B cell (primary cell): ENCODE measurements at regions not wholly inside any gene's neighbourhood (a gene's known extent, or its start where the extent isn't known, plus 50 kb on each side); places are given as distances from the start of the nearest gene placed in this dataset.

Experiments used
- ATAC-seq: fragments of 200-7000 bp; cut with Tn5 transposase; one replicate; pipeline ENCODE4 v1.10.0; 2021; ENCODE audit warnings: low read depth, mild to moderate bottlenecking, moderate number of reproducible peaks, moderate library complexity
- CTCF ChIA-PET: fragments of 350-600 bp; sonication (Branson Sonifier 250); formaldehyde crosslinking; loops from one replicate; lab custom pipeline; 2021; ENCODE audit warnings: antibody characterized with exemption, inconsistent platforms; lab: Charles Lee
- POLR2A ChIA-PET: fragments of 350-600 bp; sonication (Branson Sonifier 250); formaldehyde crosslinking; loops from one replicate; lab custom pipeline; 2021; ENCODE audit warnings: antibody characterized with exemption; lab: Charles Lee
- DNase-seq: peaks from one replicate; pipeline ENCODE4 v3.0.0; 2013
- H2AFZ ChIP-seq: 2 replicates; pipeline ENCODE4 v1.6.1; 2012; ENCODE audit warnings: mild to moderate bottlenecking, low read depth, low read length; ENCODE audit not compliant: insufficient read depth, poor library complexity, severe bottlenecking
- H3K27ac ChIP-seq, 2 donors: 1 replicate in 1 of 2; 2 replicates in 1 of 2; pipeline ENCODE4 v1.5.1; 2012 to 2013; ENCODE audit warnings: low read length in 2 of 2, mild to moderate bottlenecking in 2 of 2, moderate library complexity in 1 of 2
- H3K27me3 ChIP-seq, 4 experiments: fragments of 200-600 bp in 1 of 4; sonication (generic) in 1 of 4; replicated peaks in 1 of 4; 1 replicate in 2 of 4; 2 replicates in 2 of 4; pipeline versions ENCODE4 v1.6.1 to v1.7.0; 2013 to 2016; ENCODE audit warnings: low read length in 3 of 4, mild to moderate bottlenecking in 2 of 4, mixed read lengths in 1 of 4, moderate library complexity in 1 of 4; ENCODE audit not compliant: insufficient read depth in 4 of 4, control insufficient read depth in 3 of 4; ENCODE audit errors: control extremely low read depth in 1 of 4
- H3K36me3 ChIP-seq, 2 experiments: replicated peaks in 1 of 2; 1 replicate in 1 of 2; 2 replicates in 1 of 2; pipeline versions ENCODE4 v1.6.1 to v1.7.1; 2013; ENCODE audit warnings: low read length in 1 of 2; ENCODE audit not compliant: insufficient read depth in 2 of 2, control insufficient read depth in 1 of 2; ENCODE audit errors: control extremely low read depth in 1 of 2, extremely low read depth in 1 of 2
- H3K4me1 ChIP-seq, 2 donors: fragments of 200-600 bp in 1 of 2; sonication (generic) in 1 of 2; 1 replicate in 1 of 2; 2 replicates in 1 of 2; pipeline versions ENCODE4 v1.5.1 to v1.6.1; 2013 to 2017; ENCODE audit warnings: low read length in 2 of 2; ENCODE audit not compliant: control insufficient read depth in 2 of 2, insufficient read depth in 2 of 2
- H3K4me2 ChIP-seq: replicated peaks from 2 replicates; pipeline ENCODE3; 2012; ENCODE audit warnings: mild to moderate bottlenecking, low read depth, low read length; ENCODE audit not compliant: poor library complexity, severe bottlenecking
- H3K4me3 ChIP-seq, 5 experiments: fragments of 200-600 bp in 1 of 5; sonication (generic) in 1 of 5; 1 replicate in 3 of 5; 2 replicates in 2 of 5; pipeline versions ENCODE4 v1.5.1 to v1.7.0; 2011 to 2016; ENCODE audit warnings: low read length in 4 of 5, mild to moderate bottlenecking in 4 of 5, low read depth in 2 of 5, control low read depth in 1 of 5, moderate library complexity in 1 of 5; ENCODE audit not compliant: insufficient read depth in 1 of 5; ENCODE audit errors: control extremely low read depth in 1 of 5, extremely low read depth in 1 of 5
- H3K79me2 ChIP-seq: fragments of 200-600 bp; sonication (generic); one replicate; pipeline ENCODE4 v1.6.0; 2016; ENCODE audit warnings: low read length; ENCODE audit not compliant: control insufficient read depth, insufficient read depth
- H3K9ac ChIP-seq: fragments of 200-600 bp; sonication (generic); 2 replicates; pipeline ENCODE4 v1.6.1; 2017; ENCODE audit warnings: mild to moderate bottlenecking, low read length, moderate library complexity
- H3K9me3 ChIP-seq, 3 donors: one replicate each; pipeline versions ENCODE4 v1.6.1 to v1.7.1; 2013; ENCODE audit warnings: low read length in 2 of 3; ENCODE audit not compliant: control insufficient read depth in 2 of 3, insufficient read depth in 1 of 3; ENCODE audit errors: control extremely low read depth in 1 of 3
- H4K20me1 ChIP-seq: 2 replicates; pipeline ENCODE4 v1.6.0; 2012; ENCODE audit warnings: mild to moderate bottlenecking, low read length; ENCODE audit not compliant: insufficient read depth, control insufficient read depth, poor library complexity, severe bottlenecking
- H3K27ac Mint-ChIP-seq: one replicate; pipeline ENCODE4 v1.8.0; 2021; ENCODE audit warnings: mixed read lengths
- H3K27me3 Mint-ChIP-seq: one replicate; pipeline ENCODE4 v1.8.0; 2021; ENCODE audit warnings: mixed read lengths
- H3K4me1 Mint-ChIP-seq: one replicate; pipeline ENCODE4 v1.8.0; 2021; ENCODE audit warnings: mixed read lengths
- H3K4me3 Mint-ChIP-seq: one replicate; pipeline ENCODE4 v1.8.0; 2021; ENCODE audit warnings: mixed read lengths
- H3K9me3 Mint-ChIP-seq: one replicate; pipeline ENCODE4 v1.8.0; 2022; ENCODE audit warnings: mixed read lengths; ENCODE audit not compliant: insufficient read depth
- CTCF ChIP-seq: fragments of 200-600 bp; IDR thresholded peaks from one replicate; pipeline ENCODE4 v1.8.0; 2022; ENCODE audit warnings: antibody characterized with exemption, mild to moderate bottlenecking
- EZH2 ChIP-seq: IDR thresholded peaks from 2 replicates; pipeline ENCODE4 v1.6.1; 2012; ENCODE audit warnings: borderline replicate concordance, low read depth, mild to moderate bottlenecking, moderate library complexity, low read length; ENCODE audit not compliant: insufficient read depth, poor library complexity, severe bottlenecking
- WGBS: methylation state at CpG from one replicate; pipeline ENCODE4 v1.1.5; 2013; ENCODE audit warnings: missing lambda C conversion rate; ENCODE audit not compliant: insufficient coverage; 5-methylcytosine and 5-hydroxymethylcytosine counted together
- intact Hi-C: fragments of 100-400 bp; cut with micrococcal nuclease; formaldehyde crosslinking; loops from one replicate; pipeline ENCODE4 v1.10.0; 2022

GRCh38 chr6:164419099-164419498 is 890.3 kb downstream of the C6orf118 start:
- no peak for TF ChIP-seq EZH2
- no peak for TF ChIP-seq CTCF
- Histone ChIP-seq H3K4me2 (no peak overlapping the region), H3K27ac (no peak overlapping the region), H3K36me3 (no peaks in the 10 kb centered on the region), H2AFZ (no peak overlapping the region), H3K27me3 (no peaks in the 10 kb centered on the region), H4K20me1 (no peaks in the 10 kb centered on the region), H3K4me3 (no peak overlapping the region), H3K9ac (no peak overlapping the region), H3K9me3 (peaks cover 0 to 12% (median 4%) of the 10 kb centered on the region in 3 donors), H3K79me2 (no peaks in the 10 kb centered on the region), H3K4me1 (no peaks in the 10 kb centered on the region)
- H3K9me3 Mint-ChIP-seq = peaks cover 18% of the 10 kb centered on the region
- H3K27me3 Mint-ChIP-seq = no peaks in the 10 kb centered on the region
- no peaks in the 10 kb centered on the region for H3K4me1 Mint-ChIP-seq
- 89% methylated on average over 1 of the region's 4 CpGs for WGBS
- H3K27ac Mint-ChIP-seq = no peak overlapping the region
- no peak for DNase-seq
- intact Hi-C loops = no loop called here
- no peak overlapping the region for H3K4me3 Mint-ChIP-seq
- ChIA-PET CTCF (no interaction called here), POLR2A (no interaction called here)
- ATAC-seq = no peak

- H3K4me3 ChIP-seq = no peak overlapping the region
- no peak for DNase-seq
- 80% methylated on average over 1 of the region's 2 CpGs for WGBS
- TF ChIP-seq EZH2 (no peak), CTCF (no peak)
- H3K9me3 Mint-ChIP-seq = peaks cover 14% of the 10 kb centered on the region
- no peaks in the 10 kb centered on the region for H3K27me3 Mint-ChIP-seq
- H3K27me3 ChIP-seq = no peaks in the 10 kb centered on the region
- no peaks in the 10 kb centered on the region for H4K20me1 ChIP-seq
- no peak overlapping the region for H3K4me2 ChIP-seq
- H3K9ac ChIP-seq = no peak overlapping the region
- H2AFZ ChIP-seq = no peak overlapping the region
- no peak overlapping the region for H3K27ac Mint-ChIP-seq
- ATAC-seq = no peak
- H3K4me3 Mint-ChIP-seq = no peak overlapping the region
- no peaks in the 10 kb centered on the region for H3K79me2 ChIP-seq
- peaks cover 0 to 12% (median 4%) of the 10 kb centered on the region in 3 donors for H3K9me3 ChIP-seq
- no peaks in the 10 kb centered on the region for H3K36me3 ChIP-seq
- H3K4me1 Mint-ChIP-seq = no peaks in the 10 kb centered on the region
- no peaks in the 10 kb centered on the region for H3K4me1 ChIP-seq
- POLR2A ChIA-PET = no interaction called here
- CTCF ChIA-PET = no interaction called here
- no peak overlapping the region for H3K27ac ChIP-seq
- intact Hi-C loops = no loop called here
These were observed 891.2 kb downstream of the C6orf118 start for GRCh38 chr6:164418262-164418588.
